Stromal cell of bone marrow (primary cell): ENCODE measurements at regions not wholly inside any gene's neighbourhood (a gene's known extent, or its start where the extent isn't known, plus 50 kb on each side); places are given as distances from the start of the nearest gene placed in this dataset.

ENCODE experiments used
- DNase-seq: peaks from one replicate; pipeline ENCODE4 v3.0.0-alpha.2; 2012; ENCODE audit warnings: low read depth

DNA sequence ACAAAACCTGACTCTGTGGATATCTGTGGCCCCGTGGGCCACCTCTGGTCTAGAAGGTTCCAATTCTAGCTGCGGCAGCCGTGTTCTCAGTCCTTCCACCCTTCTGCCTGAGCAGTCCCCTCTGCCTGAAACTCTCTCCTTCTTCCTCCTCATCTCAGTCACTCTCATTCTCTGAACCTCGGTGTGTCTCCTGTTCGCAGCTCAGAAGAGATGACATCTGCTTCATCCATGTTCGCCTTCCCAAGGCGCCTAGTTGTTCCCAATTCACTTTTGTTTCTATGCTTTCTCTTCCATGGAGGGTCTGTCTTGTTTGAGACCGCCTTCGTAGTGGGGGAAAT is 95.5 kb downstream of the CEBPB start:
- no peak for DNase-seq

DNA sequence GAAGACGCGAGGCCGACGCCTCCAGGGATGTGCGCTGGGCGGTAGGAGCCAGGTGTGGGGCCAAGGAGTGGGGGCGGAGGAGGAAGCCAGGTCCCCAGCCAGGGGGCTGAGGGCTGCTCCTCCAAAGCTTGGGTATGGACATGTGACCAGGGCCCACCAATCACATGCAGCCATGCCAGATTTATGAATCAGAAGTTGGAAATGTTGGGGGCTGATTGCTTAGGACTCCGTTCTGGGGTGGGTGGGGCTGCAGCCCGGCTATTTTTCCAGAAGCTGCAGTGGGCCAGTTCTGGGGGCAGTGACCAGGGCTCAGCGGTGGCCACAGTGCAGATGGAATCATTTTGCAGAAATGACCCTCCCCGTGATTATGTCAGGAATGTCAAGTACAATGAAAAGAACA is 96.0 kb downstream of the CEBPB start:
- DNase-seq = peak; percentile 79

DNA sequence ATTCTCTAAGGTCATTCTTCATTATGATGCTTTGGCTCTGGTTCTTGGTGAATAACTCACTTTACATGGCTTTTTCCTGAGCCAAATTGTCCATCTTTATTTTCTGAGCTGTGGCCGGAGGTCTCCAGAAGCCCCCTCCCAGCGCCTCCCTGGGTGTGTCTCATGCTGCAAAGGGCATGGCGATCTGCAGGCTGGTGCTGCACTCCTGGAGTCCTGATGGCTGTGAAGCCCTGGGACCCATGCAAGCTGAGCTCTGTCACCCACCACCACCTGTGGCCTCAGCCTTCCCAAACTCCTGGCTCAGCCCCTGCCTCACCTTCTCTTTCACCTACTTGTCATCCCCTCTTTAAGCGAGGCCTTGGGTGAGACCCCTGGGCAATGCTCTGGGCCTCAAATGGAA is 96.9 kb downstream of the CEBPB start:
- no peak for DNase-seq

DNA sequence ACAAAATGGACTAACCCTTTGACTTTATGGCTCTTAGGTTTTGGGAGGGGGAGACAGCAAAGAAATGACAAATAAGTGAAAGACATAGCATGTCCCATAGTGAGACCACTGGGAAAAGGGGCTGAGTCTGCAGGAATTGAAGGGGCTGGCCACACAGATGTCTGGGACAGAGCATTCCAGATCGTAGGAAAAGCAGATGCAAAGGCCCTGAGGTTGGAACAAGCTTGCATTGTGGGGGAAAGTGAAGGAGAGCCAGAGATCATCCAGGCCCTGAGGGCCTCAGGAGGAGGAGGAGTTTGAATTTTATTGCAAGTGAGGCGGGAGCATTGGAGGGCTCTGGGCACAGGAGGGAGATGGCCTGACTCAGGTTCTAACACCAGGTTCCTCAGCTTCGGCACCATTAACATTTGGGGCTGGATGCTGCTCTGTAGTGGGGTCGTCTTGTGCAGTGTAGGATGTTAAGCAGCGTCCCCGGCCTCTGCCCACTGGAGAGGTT is 97.5 kb downstream of the CEBPB start:
- no peak for DNase-seq

DNA sequence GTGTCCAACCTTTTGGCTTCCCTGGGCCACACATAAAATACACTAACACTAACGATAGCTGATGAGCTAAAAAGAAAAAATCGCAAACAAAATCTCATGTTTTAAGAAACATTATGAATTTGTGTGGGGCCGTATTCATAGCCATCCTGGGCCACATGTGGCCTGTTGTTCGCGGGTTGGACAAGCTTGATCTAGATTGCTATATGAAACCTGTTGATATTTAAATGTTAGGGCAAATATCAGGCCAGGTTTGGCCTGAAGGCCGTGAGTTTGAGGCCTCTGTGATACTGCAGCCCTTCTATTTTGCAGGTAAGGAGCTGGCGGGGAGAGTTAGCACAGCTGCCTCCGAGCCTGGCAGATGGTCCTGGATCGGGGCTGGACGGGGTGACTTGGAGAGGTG is 99.0 kb downstream of the CEBPB start:
- DNase-seq = no peak

DNA sequence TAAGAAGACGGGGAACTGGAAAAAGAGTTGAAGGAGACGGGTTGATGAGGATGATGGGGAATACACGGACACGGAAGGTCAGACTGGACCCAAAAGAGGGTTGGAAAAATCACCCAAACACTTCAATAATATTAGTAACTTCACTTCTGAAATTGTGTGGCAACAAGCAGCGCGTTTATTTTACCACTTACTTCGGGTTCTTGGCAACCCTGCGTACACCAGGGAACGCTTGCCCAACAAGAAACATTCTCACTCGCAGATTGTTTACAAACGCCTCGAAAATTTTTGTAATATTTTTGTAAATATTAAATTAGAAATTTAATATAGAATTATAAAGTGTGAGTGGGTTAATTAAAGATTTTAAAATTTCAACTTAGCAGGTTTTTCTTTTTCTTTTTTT is 99.5 kb downstream of the CEBPB start:
- no peak for DNase-seq

DNA sequence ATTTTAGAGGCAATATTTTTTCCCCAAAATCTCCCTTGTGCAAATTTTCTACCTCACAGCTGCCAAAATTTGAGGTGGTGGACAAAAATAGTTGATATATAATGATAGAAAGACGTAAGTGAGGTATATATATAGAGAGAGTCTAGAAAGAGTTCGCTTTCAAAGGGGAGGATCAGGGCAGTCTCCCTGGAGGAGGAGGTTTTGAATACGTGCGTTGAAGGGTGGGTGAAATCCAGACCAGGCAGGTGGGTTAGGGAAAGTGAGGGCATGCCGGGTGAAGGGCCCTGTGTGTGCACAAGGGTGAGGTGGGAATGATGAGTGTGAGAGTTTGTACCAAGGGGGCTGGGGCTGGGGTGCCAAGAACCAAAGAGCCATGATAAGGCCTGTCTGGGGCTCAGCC is 100.2 kb downstream of the CEBPB start:
- no peak for DNase-seq

DNA sequence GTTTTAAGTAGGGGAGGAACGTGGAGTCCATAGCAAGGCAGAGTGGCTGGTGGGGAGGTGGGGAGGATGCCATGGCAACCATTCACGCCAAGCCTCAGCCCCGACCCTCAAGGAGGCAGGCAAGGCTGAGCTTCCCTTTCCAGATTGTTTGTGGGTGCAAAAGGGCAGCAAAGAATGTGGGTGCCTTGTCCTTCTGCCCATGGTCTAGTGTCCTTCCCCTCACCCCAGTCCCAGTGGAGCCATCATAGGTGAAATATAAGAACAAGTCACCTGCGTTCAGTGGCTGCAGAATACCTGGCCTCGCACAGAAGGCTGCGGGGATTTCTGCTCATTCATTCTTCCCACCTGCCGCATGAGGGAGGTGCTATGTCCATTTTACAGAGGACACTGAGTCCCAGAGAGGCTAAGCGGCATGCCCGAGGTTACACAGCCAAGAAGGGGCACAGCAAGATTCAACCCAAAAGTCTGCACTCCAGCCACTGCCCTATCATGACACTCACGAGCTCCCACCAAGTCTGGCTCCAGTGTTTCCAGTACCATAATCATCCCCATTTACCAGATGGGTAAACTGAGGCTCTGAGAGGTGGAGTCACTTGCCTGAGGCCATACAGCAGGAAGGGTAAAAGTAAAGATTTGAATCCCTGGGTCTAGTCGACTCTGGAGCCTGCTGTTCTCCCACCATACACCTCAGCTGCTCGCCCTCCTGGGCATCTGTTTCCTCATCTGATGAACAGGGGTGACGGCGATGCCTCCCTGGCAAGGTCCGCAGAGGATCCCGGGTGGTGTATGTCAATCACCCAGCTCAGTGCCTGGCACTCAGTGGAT is 100.8 kb downstream of the CEBPB start:
- DNase-seq = no peak

DNA sequence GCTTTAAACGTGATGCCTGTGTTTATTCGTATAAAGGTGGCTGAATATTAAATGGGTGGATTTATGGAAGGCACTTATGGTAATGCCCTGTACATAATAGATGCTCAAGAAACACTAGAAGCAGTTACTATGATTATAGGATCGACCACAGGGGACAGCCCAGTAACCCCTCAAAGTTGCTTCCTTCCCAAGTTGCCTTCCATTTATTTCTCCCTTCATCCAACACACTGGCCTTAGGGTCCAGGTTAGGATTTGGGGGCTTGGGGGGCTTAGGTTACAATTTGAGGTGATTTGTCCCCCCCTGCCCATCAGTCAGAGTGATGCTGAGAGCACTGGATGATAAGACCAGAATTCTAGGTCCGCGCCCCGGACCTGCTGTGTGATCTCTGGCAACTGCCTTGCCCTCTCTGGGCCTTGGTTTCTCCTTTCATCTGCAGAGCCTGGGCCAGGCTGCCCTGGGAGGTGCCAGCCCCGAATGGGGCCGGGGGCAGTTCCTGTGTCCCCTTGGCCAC is 101.5 kb downstream of the CEBPB start:
- DNase-seq = no peak

DNA sequence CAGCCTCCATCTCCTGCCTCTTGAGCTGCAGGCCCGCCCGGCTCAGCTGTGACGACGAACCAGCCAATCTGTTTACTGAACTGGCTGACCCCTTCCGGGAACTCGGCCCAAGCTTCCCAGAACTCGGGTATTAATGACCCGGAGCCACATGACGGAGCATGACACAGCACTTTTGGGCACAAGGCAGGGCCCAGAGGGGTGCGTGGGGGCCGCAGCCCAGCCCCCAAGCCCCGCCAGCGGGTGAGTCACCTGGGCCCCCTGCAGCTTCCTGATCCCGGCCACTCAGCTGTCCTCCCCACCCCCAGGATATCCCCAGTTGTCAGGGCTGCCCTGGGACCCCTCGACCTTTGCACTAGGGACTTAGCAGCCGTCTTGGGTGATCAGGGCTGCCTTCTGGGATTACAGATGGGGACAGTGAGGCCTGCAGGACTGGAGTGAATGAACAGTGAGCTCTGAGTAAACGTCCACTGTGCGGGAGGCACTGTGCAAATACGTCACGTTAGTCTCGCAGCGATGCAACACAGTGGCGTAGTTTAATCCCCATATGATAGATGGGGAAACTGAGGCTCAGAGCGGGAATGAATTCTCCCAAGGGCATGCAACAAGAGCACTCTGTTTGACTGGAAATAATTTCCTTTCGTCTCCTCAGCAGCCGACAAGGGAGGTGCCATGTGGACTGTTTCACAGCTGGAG is 102.1 kb downstream of the CEBPB start:
- peak; percentile 98 for DNase-seq

DNA sequence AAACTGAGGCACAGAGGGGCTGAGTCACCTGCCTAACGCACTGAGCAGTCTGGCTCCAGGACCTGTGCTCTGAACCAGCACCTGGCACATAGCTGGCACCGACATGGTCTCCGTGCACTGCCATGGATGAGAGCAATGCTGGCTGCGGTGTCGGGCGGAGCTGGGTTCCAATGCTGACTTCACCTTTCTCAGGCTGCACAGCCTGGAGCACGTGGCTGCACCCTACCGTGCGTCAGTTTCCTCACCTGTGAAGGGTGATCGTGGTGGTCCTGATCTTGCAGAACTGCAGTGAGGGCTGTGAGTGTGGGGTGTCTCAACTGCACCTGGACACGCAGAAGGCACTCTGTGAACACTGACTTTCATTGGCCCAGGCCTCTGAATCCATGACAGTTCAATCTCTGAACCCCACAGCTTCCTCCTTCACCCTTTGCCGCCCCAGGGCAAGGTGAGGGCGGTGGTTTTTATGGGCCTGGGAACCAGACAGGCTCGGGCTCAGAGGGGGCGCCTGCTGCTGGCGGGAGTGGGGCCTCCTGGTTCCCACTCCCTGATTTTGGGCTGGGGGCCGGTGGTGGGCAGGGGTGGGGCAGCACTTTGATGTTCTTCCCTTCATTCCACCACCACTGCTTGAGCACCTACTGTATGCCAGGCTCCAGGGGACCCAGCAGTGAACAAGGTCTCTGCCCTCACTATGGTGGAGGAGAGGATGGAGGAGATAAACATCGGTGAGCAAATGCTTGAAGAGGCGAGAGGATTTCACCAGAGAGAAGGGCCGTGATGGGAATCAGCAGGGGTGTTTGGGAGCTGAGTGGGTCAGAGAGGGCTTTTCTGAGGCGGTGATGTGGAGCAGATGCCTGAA is 102.9 kb downstream of the CEBPB start:
- DNase-seq = no peak

DNA sequence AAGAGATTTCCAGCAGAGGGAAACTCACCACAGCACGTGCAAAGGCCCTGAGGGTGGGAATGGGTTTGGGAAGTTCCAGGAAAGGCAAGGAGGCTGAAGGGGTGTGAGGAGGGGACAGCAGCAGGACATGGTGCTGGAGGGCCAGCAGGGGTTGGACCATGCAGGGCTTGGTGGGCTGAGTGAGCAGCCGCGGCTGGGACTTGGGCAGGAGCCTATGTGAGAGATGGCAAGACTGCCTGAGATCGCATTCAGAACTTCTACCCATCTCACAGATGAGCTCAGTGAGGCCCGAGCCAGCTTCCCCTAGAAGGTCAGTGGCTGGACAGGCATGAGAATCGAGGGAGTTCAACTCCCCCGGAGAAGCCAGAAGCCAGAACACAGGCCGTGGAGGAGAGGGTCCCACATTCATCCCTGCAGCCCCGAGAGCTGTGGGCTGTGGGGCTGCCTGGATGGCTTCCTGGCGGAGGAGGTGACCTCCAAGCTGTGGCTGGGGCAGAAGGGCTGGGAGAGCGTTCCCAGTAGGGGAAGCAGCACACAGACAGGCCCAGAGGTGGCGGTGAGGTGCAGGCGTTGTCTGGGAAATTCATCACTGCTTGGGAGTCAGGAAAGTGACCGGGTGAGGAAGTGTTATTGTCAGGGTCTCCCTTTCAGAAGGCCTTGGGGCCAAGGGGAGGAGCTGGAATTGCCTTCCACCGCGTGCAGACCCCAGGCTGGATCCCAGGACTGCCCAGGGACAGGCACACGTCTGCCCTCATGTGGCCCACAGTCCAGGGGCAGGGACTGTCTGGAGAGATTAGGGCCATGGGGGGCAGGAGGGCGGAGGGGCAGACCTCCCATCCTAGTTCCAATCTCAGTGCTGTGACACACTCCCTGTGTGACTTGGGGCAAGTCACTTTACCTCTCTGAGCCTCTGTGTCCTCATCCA is 103.8 kb downstream of the CEBPB start:
- no peak for DNase-seq

DNA sequence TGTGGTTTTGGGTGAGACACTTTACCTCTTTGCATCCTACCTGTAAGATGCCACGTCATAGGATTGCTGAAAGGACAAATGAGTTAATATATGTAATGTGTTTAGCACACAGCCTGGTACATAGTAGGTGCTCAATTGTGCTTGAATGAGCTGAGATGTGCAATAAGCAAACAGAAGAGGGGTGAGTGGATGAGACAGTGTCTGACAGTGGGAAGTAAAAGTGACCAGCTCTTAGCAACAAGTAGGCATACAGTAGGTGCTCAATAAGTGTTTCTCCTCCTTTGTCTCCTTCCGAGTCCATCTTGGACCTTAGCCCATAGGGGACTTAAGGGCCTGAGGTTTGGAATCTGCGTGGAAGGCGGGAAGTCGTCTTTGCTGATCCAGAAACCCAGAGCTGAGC is 104.7 kb downstream of the CEBPB start:
- DNase-seq = no peak

DNA sequence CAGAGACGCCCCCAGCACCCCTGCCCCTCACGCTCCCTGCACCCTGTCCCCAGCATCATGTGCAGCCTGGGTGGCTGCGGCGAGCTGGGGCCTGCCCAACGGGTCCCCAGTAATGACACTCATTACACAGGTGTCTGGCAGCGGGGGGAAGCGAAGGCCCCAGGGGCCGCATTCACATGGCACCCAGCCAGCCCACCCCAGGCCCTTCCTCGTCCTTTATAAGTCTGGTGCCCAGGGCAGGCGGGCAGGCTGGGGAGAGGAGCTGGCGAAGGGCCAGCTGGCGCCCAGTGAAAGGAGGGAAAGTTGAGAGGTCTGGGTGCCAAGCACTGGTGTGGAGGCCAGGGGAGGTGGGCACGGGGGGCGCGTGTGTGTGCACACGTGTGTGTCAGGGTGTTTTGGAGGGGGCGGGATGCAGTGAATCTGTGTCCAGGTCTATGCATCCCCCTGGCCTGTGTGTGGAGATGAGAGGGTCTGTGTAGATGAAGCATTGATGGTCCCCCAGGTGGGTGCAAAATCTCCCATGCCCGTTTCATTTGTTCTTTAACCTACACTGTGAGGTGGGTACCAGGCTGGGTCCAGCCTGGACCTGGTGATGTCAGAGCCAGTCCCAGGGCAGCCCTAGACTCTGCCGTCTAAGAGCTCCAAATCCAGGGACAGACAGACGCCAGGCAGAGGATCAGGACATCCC is 105.3 kb downstream of the CEBPB start:
- no peak for DNase-seq

DNA sequence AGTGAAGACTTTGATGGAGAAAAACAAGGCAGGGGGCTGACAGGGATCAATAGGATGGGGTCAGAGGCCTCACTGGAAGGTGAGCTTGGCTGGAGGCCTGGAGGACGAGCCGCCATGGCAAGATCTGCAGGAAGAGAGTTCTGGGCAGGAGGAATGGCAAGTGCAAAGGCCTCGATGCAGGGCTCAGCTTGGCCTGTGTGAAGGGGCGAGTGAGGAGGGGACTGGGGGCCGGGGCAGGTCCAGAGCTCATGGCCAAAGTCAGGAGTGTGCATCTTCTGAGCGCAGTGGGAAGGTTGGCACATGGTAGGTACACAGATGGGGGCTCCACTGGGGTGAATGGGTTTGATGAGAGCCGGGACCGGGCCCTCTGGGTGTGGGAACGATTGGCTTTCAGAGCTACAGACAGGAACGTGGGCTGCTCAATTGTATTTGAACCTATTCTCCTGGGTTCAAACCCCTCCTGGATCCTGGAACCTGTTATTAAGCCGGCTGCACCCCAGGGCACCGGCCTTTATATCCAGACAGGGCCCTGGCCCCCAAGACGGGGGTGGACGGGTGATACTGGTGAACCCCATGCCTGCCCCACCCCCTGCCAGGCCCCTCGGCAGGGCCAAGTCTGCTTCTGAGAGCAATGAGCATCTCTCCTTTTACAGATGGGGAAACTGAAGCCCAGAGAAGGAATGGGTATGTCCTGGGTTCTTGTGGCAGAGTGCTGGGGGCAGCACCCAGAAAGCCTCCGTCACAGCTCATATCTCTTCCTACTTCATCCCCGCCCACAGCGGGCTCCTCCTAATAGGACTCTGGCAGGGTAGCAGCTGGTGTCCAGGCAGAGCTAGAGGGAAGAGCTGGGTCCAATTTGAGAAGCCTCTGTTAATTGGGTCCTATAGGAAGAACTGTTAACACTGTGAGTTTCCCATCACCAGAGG is 106.1 kb downstream of the CEBPB start:
- no peak for DNase-seq

DNA sequence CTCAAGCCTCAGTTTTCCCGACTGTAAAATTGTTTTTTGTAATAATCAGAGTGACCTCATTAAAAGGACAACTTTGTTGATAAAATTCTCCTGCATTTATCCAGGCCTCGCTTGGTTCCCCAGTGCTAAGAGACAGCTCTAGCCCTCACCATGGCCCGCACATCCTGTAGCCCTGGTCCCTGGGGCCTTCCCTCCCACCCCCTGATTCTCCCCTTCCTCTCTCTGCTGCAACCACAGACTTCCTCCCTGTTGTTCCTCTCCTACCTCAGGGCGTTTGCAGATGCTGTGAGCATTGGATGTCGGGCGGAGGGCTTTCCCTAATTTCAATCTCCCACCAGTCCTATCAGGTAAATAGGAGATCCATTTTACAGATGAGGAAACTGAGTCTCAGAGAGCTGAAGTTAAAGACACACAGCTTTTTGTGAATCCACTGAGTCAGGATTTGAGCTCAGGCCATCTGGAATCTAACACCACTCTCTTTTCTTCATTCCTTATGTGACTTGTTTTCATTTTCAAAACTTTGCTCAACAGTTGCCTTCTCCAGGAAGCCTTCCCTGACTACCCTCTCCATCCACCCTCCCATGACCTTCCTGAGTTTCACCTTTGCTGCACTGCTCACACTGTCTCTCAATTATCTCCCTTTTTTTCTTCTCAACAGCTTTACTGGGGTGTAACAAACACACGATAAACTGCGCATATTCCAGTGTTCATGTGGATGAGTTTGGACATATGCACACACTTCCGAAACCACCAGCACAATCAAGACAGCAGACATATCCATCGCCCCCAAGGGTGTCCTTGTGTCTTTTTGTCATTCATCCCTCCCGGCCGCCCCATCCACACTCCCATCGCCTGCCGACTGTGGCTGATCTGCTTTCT is 107.1 kb downstream of the CEBPB start:
- DNase-seq = no peak

DNA sequence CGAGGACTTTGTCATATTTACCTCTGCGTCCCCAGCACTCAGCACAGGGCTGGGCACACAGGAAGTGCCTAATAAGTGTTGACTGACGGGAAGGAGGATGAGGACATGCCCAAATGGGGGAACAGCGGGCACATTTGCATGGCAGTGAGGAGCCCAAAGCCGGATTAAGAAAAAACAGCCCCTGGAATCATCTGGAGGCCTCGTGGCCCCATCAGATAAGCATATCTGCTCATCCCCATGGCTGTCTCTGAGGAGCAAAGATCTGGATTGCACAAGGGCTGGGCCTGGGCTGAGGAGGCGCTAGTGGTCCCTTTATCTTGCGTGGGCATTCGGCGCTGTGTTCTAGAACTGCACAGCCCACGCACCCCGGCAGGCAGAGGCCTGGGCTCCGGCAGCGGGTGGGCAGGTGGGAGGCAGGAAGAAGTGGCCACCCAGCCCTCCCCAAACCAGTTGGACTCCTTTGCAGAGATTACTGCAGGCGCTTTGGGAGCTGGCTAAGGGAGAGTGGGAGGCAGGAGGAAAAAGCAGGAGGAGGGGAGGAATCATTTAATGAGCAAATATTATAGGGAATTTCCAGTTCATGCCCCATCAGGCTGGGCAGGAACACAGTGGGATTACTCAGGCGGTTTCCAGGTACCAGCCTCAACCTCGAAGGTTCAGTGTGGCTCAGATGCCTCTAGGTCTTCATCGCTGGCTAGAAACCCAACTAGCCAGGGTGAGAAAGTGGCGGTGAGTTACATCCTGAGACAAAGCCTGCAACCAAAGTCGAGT is 108.1 kb downstream of the CEBPB start:
- no peak for DNase-seq

DNA sequence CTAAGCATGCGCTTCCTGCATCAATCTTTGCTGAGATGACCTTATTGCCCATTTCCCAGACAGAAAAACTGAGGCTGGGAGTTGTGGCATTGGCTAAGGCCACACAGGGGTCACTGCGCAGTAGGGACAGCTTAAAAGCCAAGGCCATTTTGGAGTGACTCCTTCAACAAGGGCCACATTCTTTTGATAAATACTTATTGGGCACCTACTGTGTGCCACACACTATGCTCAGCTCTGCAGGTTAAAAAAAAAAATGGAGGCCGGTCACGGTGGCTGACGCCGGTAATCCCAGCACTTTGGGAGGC is 108.6 kb downstream of the CEBPB start:
- DNase-seq = no peak
